KOPT-K1 (cell line): ENCODE measurements at regions not wholly inside any gene's neighbourhood (a gene's known extent, or its start where the extent isn't known, plus 50 kb on each side); places are given as distances from the start of the nearest gene placed in this dataset.
"Not testable (repeated sequence)": the region's sequence is repeated elsewhere in the genome, so short reads cannot be mapped to it uniquely, and the experiment has no call there.

Experiments used
- H3K27ac ChIP-seq: fragments of 200-600 bp; sonication (generic); 2 replicates; pipeline ENCODE4 v1.5.1; 2016; ENCODE audit warnings: antibody characterized with exemption, mild to moderate bottlenecking, low read depth, low read length; ENCODE audit not compliant: poor library complexity, severe bottlenecking
- H3K36me3 ChIP-seq: fragments of 200-600 bp; sonication (generic); 2 replicates; pipeline ENCODE4 v1.5.1; 2017; ENCODE audit warnings: antibody characterized with exemption, mild to moderate bottlenecking, low read length, moderate library complexity; ENCODE audit not compliant: insufficient read depth
- H3K9me3 ChIP-seq: fragments of 200-600 bp; sonication (generic); 2 replicates; pipeline ENCODE4 v1.5.1; 2017; ENCODE audit warnings: antibody characterized with exemption, low read length, mild to moderate bottlenecking; ENCODE audit not compliant: insufficient read depth, poor library complexity, severe bottlenecking

DNA sequence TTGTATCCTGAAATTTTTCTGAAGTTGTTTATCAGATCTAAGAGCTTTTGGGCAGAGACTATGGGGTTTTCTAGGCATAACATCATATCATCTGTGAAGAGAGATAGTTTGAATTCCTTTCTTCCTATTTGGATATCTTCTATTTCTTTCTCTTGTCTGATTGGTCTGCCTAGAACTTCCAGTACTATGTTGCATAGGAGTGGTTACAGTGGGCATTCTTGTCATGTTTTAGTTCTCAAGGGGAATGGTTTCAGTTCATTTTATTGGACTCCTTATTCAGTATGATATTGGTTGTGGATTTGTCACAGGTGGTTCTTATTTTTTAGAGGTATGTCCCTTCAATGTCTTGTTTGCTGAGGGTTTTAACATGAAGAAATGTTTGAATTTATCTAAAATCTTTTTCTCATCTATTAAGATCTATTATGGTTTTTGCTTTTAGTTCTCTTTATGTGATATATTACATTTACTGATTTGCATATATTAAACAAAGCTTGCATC is 286.6 kb upstream of the C1QTNF3 start:
- not testable (repeated sequence) for H3K36me3 ChIP-seq, H3K9me3 ChIP-seq, H3K27ac ChIP-seq

DNA sequence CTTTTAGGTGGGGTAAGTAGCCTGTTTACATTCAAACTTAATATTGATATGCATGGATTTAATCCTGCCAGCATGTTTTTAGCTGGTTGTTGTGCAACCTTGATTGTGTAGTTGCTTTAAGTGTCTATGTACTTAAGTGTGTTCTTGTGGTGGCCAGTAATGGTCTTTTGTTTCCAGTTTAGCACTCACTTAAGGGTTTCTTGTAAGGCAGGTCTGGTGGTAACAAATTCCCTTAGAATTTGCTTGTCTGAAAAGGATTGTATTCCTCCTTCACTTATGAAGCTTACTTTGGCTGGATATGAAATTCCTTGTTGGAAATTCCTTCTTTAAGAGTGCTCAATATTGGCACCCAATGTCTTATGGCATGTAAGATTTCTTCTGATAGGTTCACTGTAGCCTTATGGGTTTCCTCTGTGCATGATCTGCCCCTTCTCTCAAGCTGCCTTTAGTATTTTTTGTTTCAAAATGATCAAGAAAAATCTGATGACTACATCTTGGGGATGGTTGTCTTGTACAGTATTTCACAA is 289.0 kb upstream of the C1QTNF3 start:
- not testable (repeated sequence) for H3K9me3 ChIP-seq, H3K27ac ChIP-seq, H3K36me3 ChIP-seq

DNA sequence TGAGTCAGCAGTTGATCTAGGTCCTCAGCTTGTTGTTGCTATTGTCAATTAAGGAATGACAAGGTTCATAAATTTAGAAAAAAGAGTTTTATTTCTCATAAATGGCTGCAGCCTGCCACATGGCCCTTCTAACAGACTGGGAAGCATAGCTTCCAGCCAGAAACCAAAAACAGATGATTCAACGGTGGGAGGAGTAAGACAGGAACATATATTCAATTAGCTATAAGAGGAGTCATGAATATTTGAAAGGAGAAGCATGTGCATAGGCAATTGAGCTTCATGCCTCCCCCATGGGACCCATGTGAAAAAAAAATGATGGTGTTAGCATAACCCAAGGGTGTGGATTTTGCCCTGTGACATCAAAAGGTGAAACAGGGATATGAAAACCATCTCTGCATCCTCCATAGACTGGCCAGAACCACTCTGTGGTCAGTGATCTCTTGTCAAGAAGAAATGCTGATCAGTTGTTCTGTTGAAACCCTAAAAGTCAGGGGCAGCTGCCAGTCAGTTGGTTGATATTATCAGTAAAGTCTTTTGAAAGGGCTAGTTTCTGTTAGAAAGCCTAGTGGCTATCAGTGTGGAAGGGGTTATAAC is 296.5 kb upstream of the C1QTNF3 start:
- not testable (repeated sequence) for H3K36me3 ChIP-seq, H3K9me3 ChIP-seq, H3K27ac ChIP-seq

DNA sequence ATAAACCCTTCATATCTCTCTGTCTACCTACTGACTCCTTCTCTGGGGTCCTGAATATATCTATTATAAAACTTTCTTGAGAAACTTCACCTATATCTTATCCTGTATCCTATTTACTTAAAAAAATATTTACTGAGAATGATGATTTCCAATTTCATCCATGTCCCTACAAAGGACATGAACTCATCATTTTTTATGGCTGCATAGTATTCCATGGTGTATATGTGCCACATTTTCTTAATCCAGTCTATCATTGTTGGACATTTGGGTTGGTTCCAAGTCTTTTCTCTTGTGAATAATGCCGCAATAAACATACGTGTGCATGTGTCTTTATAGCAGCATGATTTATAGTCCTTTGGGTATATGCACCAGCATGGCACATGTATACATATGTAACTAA is 301.7 kb upstream of the RAI14 start:
- not testable (repeated sequence) for H3K27ac ChIP-seq, H3K36me3 ChIP-seq, H3K9me3 ChIP-seq

DNA sequence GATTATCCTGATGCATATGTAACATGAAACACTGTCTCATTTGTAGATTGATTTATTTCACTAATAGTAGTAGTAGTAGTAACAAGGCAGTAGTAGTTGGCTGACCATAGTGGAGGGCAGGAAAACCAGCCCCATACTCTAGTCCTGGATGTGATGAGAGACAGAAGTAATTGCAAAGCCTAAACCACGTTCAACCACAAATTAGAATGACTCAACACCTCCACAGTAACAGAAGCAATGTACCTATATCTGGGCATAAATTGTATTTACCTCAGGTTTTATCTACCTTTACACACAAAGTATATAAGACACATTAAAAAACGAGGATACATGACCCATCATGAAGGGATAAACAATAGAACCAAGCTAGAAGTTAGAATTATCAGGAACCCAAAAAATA is 284.7 kb upstream of the RAI14 start:
- not testable (repeated sequence) for H3K27ac ChIP-seq, H3K9me3 ChIP-seq, H3K36me3 ChIP-seq

DNA sequence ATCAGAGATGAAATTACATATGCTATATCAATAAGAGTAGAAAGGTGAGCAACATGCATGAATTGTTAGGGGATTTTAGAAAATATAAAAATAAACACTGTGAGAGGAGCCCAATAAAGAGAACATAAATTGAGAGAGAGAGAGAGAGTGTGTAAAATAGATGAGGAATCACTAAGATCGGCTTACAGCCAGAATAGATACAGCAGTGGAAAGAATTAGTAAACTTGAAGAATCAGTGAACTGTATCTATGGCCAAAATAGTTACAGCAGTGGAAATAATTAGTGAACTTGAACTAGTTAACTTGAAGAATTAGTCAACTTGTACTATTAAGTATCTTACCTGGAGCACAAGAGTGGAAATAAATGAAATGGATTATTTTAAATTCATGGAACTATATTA is 284.3 kb upstream of the RAI14 start:
- not testable (repeated sequence) for H3K9me3 ChIP-seq, H3K27ac ChIP-seq, H3K36me3 ChIP-seq

DNA sequence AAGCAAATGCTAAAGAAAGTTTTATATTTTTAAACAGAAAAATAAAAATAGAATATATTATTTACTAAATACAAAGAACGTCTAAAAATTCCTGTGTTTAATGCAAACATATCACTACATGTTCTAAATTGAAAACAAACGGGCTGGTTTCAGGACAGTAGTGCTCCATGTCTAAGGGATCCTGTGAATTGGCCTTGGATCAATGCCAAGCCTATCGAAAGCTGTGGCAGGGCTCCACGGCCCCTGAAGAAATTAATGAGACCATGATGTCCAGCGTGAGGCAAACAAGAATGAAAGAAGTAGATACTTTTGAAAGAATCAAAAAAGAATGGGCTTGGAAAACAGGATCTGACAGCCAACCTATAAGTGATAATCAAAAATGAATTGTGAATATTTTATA is 283.4 kb upstream of the RAI14 start:
- H3K9me3 ChIP-seq, H3K36me3 ChIP-seq, H3K27ac ChIP-seq: not testable (repeated sequence)

DNA sequence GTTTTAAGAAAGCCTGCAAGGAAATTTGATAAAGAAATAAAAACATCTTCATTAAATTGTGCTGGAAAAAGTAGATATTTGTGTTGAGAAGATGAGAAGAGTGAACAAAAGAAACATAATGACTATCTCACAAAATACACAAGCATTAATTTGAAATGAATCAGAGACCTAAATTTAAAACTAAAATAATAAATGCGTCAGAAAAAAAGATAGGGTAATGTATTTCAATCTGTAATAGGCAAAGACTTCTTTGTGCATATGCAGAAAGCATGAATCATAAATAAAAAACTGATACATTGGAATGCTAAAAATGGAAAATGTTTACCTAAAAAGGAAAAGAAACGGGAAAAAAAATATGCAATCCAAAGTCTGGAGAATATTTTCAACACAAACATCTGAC is 278.5 kb upstream of the RAI14 start:
- not testable (repeated sequence) for H3K9me3 ChIP-seq, H3K27ac ChIP-seq, H3K36me3 ChIP-seq

DNA sequence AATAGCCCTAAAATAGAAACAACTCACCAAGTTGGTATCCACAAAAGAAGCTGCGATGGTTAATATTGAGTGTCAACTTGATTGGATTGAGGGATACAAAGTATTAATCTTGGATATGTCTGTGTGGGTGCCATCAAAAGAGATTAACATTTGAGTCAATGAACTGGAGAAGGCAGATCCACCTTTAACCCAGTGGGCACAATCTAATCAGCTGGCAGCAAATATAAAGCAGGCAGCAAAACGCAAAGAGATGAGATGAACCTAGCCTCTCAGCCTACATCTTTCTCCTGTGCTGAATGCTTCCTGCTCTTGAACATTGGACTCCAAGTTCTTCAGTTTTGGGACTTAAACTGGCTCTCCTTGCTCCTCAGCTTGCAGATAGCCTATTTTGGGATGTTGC is 277.6 kb upstream of the RAI14 start:
- H3K27ac ChIP-seq, H3K36me3 ChIP-seq, H3K9me3 ChIP-seq: not testable (repeated sequence)

DNA sequence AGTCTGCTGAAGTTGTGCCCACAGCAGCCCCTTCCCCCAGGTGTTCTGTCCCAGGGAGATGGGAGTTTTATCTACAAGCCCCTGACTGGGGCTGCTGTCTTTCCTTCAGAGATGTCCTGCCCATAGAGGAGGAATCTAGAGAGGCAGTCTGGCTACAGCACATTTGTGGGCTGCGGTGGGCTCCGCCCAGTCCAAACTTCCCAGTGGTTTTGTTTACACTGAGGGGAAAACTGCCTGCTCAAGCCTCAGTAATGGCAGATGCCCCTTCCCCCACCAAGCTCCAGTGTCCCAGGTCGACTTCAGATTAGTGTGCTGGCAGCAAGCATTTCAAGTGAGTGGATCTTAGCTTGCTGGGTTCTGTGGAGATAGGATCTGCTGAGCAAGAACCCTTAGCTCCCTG is 267.4 kb upstream of the RAI14 start:
- not testable (repeated sequence) for H3K27ac ChIP-seq, H3K36me3 ChIP-seq, H3K9me3 ChIP-seq

DNA sequence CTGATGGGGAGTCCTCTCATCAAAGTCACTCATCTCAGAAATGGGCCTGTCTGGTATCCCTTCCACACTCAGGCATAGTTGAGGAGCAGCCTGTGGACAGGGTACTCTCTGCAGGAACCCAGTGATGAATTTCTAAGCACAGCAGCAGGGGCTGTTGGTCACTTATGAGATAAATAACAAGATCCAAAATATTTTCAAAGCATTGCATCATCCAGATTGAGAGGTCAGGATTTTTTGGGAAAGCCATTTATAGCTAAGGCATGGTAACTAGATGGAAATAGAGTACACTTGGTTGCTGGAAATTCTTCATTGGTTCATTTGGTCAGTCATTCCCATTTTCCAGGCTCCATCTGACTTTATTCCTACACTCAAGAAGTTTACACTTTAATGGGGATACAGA is 246.8 kb upstream of the RAI14 start:
- H3K27ac ChIP-seq, result no peak overlapping the region
- no peaks in the 10 kb centered on the region for H3K36me3 ChIP-seq
- no peaks in the 10 kb centered on the region for H3K9me3 ChIP-seq

DNA sequence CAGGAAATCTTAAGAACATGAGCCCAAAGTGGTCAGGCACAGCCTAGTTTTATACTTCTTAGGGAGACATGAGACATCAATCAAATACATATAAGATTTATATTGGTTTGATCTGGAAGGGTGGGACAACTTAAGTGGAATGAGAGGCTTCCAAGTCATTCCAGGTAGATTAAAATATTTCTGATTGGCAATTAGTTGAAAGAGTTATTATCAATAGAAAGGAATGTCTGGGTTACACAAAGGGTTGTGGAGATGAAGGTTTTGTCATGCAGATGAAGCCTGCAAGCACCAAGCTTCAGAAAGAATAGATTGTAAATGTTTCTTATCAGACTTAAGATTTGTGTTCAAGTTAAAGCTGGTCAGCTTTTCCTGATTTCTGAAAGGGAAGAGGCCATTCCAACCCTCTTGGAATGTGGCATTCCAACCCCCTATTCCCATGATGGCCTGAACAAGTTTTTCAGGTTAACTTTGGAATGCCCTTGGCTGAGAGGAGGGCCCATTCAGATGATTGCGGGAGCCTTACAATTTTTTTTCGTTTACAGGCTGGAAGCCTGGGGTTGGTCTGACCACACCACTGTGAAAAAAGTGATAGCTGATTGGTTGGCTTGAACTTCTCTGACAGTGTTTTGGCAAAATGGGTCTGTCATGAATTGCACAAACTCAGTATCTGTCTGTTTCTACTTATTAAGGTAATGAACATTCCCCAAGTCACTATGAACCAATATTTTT is 245.6 kb upstream of the RAI14 start:
- Histone ChIP-seq H3K36me3 (no peaks in the 10 kb centered on the region), H3K9me3 (no peaks in the 10 kb centered on the region), H3K27ac (no peak overlapping the region)

DNA sequence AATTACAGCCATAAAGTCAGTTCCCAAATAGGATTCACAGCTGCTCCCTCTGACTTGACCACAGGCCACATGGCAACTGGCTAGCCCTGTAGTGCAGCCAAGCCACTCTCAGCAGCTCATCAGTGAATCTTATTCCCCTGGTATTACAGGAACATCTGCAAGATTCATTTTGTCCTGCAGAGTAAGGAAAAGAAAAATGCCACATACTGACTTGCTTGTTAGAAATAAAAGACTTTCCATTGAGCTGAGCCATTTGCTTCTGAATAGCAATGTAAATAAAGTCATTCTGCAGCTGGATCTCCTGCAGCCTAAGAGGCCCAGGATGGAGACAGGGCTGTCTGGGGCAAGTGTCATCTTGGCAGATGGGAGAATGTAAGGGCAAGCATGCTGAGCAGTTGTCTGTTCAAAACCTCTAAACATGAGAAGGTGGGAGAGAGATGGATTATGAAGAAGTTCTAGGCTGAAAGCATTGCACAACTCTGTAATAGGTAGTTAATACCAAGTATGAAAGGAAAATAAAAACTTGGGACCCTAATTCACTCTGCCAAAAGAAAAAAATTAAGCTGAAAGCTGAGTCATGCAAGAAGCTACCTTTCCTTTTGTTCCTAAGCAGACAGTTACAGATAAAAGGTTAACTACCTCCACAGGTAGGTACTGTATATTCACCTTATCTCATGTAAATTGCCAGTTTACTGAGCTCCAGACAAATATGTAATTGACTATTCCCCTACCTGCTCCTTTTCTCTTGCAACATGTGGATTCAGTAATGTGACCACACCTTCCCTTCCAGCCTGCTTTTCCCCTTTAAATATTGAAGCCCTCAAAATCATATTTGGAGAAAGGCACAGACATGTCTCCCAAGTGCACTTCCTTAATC is 244.4 kb upstream of the RAI14 start:
- H3K27ac ChIP-seq, result no peak overlapping the region
- H3K9me3 ChIP-seq, result no peaks in the 10 kb centered on the region
- no peaks in the 10 kb centered on the region for H3K36me3 ChIP-seq

DNA sequence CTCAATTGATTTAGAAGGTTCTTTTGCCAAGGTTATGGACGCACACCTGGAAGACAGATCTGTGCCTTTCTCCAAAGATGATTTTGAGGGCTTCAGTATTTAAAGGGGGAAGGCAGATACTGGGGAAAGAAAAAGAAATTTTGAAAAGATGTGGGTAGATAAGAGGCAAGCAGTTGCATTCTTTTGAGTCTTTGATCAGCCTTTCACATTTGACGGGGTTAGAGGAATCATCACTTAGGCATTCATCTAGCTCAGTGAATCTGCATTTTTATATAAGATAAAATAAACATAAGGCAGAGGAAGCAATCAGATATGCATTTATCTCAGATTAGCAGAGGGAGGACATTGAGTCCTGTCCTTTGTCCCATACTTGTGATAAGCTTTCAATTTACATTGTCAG is 243.4 kb upstream of the RAI14 start:
- Histone ChIP-seq H3K9me3 (no peaks in the 10 kb centered on the region), H3K36me3 (no peaks in the 10 kb centered on the region), H3K27ac (no peak overlapping the region)

DNA sequence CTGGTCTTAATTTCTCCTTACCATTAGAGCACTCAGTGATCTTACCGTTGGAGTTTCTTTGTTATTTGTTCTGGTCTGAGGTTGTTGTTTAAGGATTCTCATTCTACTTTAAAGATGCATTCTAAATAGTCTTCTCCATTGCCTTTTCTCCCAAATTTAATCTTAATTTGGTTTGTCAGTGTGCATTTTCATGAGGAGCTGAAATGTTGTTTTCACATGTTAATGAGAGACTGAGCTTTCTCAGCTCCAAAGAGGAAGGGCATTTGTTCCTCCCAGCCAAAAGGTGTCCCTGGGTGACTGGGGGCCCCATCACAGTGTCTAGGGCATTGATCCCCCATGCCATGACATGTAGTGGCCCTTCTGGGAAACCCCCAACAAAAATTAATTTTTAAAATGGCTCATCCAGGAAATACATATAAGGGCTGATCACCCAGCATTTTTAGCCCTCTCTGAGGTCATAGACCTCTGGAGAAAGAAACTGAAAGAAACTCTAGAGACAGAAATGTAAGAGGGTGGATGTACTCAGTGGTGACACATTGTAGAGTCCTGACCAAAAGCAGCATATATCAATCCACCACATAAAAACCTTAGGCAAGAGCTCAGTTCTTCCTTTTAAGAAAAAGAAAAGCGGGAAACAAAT is 240.4 kb upstream of the RAI14 start:
- no peak overlapping the region for H3K27ac ChIP-seq
- H3K36me3 ChIP-seq, result no peaks in the 10 kb centered on the region

More for the DNA sequence above, 240.4 kb upstream of the RAI14 start:
- peaks cover 17% of the 10 kb centered on the region for H3K9me3 ChIP-seq
